OCI-LY1 (cell line): ENCODE measurements at regions not wholly inside any gene's neighbourhood (a gene's known extent, or its start where the extent isn't known, plus 50 kb on each side); places are given as distances from the start of the nearest gene placed in this dataset.

Experiments
- CTCF ChIP-seq: fragments of 200-600 bp; sonication (generic), shearing (Covaris generic); IDR thresholded peaks from 2 replicates; pipeline ENCODE4 v1.5.1; 2017; ENCODE audit warnings: mild to moderate bottlenecking, antibody characterized with exemption, low read length, moderate library complexity, mixed read lengths
- EZH2 ChIP-seq: fragments of 200-600 bp; sonication (generic), shearing (Covaris generic); IDR thresholded peaks from 2 replicates; pipeline ENCODE4 v1.8.0; 2017; ENCODE audit warnings: borderline replicate concordance, mixed run types, mild to moderate bottlenecking, antibody characterized with exemption, low read length, moderate library complexity, mixed read lengths

- TF ChIP-seq CTCF (no peak), EZH2 (no peak)
These were observed 1113.7 kb downstream of the OTOL1 start for GRCh38 chr3:162610261-162610660.
